Medulla oblongata (tissue), 1 donor: ENCODE measurements at regions not wholly inside any gene's neighbourhood (a gene's known extent, or its start where the extent isn't known, plus 50 kb on each side); places are given as distances from the start of the nearest gene placed in this dataset.
"Not testable (repeated sequence)": the region's sequence is repeated elsewhere in the genome, so short reads cannot be mapped to it uniquely, and the experiment has no call there.

Experiments
- DNase-seq: peaks from one replicate; pipeline ENCODE4 v3.0.0-alpha.2; 2015; ENCODE audit errors: extremely low spot score

GRCh38 chr4:152063621-152064240, 302.9 kb upstream of the GATB start:
- no peak for DNase-seq

GRCh38 chr4:152062936-152063620, 302.3 kb upstream of the GATB start:
- no peak for DNase-seq

- DNase-seq: no peak
These were observed 293.9 kb upstream of the GATB start for GRCh38 chr4:152054731-152055130.

GRCh38 chr4:152052451-152053057, 291.7 kb upstream of the GATB start:
- DNase-seq: no peak

DNA sequence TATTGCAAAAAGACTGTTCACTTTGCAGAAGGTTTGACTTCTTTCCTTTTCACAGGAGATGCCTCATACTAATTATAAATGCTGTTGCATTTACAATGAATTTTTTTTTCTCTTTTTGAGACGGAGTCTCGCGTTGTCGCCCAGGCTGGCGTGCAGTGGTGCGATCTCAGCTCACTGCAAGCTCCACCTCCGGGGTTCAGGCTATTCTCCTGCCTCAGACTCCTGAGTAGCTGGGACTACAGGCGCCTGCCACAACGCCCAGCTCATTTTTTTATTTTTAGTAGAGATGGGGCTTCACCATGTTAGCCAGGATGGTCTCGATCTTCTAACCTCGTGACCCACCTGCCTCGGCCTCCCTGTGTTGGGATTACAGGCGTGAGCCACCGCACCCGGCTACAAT, 290.5 kb upstream of the GATB start:
- DNase-seq: not testable (repeated sequence)

DNA sequence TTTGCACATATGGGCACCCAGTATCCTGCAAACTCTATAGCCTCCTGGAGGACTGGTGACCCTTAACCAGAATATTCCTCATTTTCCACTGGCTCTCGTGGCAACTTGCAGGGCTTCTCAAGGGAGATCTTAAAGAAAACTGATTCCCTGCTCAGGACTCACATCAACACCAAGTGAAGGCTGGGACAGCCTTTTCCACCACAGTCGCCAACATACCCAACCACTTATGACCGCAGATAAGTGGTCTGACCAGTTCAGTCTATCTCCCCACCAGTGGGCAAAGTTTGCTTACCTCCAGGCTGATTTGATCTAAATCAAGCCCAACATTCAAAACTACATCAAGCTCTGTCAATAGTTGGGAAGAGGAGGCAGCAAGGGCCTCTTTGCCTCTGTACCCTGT, 289.3 kb upstream of the GATB start:
- DNase-seq: no peak

DNA sequence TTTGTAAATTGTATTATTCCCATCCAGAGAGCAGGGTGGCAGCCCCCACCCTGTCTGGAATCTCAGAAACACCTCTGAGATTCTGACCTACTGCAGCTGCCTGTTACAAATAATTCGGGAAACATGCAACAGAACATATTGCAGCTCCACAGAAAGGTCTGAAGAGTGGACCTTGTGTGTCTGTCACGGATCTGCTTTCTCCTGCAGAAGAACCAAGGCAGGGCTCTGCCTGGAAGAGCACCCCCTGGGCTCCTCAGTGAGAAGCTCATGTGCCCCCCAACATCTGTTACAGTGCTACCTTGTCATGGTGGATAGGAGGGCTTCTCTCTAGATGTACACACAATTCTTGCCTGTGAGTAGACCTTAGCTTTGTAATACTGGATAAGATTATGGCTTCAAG, 286.6 kb upstream of the GATB start:
- DNase-seq: no peak

DNA sequence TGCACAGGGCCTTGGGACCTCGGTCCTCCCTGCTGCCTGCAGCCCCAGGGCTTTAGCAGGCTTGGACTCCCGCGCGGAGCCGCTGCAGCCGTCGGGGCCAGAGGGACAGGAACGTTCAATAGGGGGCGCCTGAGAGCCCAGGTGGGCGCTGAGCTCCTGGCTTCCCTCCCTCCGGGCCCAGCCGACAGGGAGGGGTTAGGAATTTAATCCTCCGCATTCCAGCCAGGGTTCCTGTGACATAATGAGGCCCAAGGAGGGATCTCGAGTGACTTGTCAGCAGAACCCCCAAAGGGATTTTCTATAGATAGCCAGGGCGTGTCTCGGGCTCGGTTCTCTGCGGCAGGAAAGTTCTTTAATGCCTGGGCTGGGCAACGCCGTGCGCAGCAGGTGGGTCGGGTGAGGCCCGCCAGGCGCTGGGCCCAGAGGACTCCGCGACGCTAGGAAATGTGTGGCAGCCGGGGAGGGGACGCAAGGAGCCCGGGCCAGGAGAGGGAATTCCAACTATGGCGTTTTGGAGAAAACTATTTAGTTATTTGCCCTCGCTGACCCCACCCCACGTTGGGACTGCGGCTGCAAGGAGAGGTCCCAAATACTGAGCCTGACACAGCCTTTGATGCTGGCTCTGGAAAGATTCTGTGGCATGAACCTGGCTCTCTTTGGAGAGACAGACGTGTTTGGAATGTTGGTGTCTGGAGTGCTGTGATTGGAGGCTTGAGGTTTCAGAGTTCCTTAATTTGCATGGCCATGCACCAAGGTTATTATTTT, 285.2 kb upstream of the GATB start:
- no peak for DNase-seq

GRCh38 chr4:152045449-152045806, 284.6 kb upstream of the GATB start:
- DNase-seq: no peak

DNA sequence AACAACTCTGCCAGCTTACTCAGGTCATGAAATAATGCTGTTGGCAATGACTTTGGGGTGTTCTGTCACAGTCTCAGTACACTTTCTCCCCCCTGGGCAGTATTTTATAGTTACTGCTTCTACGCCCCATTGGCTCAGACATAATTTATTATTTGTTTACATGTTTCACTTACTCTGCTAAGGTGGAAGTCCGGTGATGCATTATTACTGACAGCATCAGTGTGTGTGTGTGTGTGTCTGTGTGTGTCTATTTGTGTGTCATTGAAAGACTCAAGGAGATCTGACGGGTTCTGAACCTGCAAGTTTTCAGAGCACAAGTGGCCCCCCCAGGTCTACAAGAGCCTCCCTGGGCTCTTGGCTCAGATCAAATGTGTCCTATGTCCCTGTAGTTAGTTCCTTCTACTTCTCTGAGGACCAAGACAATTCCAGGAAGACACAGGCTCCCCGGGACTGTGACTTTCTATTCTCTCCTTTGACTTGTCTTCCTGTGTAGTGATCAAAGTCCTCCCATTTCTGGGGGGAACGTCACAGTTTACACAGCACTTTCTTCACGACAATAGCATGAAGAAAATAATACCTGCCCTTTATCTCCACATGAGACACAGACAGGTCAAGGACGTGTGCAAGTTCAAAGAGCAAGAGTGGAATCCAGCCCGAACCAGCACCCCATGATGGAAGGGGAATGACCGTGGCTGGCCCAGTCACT, 283.7 kb upstream of the GATB start:
- DNase-seq: no peak

GRCh38 chr4:152041295-152041694, 280.5 kb upstream of the GATB start:
- DNase-seq: no peak

DNA sequence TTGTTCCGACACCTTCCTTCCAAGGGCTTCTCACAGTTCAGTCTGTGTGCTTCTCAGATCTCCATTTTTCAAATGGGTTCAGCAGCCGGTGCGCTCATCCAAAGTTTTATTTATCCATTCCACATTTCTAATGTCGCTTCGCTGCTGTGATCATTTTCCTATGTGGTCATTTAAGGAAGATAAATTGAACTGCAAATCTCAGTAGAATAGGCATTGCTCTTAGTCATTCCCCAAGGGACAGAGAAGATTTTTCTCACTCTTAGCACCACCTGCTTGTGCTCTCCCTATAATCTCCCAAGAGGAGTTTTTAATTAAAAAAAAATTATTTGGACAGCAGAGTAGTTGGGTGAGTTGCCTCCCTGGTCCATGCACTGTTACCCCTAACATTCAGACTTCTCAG, 278.9 kb upstream of the GATB start:
- no peak for DNase-seq

DNA sequence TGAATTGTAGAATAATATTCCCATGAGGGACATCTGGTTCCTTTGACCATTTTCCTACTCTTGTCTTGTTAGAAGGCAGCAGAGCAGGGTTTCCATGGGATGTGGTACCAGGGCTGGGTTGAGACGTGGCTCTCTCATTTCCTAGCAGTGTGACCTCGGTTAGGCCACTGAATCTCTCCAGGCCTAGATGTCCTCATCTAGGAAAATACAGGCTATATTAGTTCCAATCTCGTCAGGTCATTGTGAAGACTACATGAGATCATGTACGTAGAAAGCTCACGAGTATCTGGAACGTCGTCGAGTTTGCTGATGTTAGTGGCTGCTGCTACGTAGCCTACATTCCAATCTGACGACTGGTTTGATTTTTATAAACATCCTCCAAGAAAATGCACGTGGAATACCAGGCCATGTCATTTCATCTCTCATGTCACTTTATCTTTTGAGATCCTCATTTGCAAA, 278.2 kb upstream of the GATB start:
- no peak for DNase-seq

DNA sequence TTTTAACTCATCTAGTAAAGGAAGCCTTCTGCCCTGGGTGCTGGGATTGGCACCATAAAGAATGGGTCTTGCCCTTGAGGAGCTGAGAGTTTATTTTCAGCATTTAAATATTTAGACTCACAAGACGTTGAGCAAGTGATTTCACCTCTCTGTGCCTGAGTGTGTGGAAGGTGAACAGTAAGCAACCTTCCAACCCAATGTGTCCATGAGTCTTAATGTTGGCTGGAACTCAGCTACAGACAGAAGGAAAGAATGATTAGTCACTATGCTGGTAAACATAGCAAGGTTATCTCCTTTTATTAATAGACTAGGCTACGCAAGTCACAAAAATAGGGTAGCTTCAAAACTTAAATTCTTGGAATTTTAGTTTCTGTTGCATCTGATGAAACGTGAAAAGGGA, 277.4 kb upstream of the GATB start:
- DNase-seq: no peak

GRCh38 chr4:152037435-152037834, 276.6 kb upstream of the GATB start:
- DNase-seq: no peak

DNA sequence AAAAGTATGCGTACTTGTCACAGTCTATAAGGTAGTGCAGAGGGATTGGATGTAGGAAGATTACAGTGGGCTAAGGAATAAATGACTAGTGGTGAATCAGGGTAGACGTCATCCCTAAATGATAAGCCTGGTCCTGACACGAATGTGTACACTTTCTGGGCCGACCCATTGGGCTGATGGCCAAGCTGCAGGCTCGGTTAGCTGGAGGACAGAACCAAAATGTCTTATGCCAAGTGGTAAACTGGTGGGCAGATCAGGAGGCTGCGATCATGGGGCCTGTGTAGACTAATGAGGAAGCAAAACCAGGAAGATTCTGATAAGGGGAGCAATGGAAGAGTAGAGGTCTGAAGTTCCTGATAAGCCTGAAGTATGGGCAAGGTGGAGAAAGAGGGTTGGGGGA, 272.8 kb upstream of the GATB start:
- no peak for DNase-seq

GRCh38 chr4:152032722-152033131, 271.9 kb upstream of the GATB start:
- peak; percentile 25 for DNase-seq

GRCh38 chr4:152029631-152030030, 268.8 kb upstream of the GATB start:
- DNase-seq: no peak

DNA sequence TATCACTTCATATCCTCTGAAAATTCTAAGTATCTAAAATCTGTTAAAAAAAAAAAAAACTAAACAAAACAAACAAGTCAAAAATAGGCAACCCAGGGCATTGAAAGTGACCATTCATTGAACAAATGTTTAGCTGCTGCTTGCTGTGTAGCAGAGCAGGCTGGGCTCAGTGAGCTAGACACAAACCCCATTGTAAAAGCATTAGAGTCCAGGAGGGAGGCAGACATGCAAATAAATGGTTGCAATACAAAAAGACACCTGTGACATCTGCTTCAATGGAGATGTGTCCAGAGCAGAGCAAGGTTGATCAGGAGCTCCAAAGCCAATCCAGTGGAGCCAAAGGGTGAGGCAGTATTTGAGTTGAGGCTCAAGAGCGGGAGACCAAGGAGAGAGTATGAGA, 267.3 kb upstream of the GATB start:
- peak; percentile 64 for DNase-seq

DNA sequence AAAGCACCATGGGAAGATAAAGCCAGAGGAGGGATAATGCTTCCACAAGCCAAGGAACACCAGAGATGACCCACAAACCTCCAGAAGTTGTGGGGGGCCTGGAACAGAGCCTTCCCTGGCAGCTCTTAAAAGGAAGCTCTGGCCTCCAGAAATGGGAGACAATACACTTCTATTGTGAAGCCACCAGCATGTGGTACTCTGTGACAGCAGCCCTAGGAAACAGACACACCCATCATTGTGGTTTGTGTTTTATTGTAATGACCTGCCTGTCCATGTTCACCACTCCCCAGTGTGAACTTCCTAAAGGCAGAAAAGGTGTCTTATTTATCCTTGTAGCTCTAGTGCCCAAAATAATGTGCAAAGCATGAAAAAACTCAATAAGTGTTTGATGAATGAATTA, 264.1 kb upstream of the GATB start:
- peak; percentile 58 for DNase-seq

- no peak for DNase-seq
These were observed 262.9 kb upstream of the GATB start for GRCh38 chr4:152023674-152024073.

GRCh38 chr4:152022543-152022942, 261.7 kb upstream of the GATB start:
- no peak for DNase-seq
